HG02938 (cell line): ENCODE measurements at regions not wholly inside any gene's neighbourhood (a gene's known extent, or its start where the extent isn't known, plus 50 kb on each side); places are given as distances from the start of the nearest gene placed in this dataset.

Source experiments
- ATAC-seq: cut with Tn5 transposase; IDR thresholded peaks from one replicate; pipeline ENCODE4 v1.9.1; 2021; ENCODE audit warnings: mild to moderate bottlenecking, moderate library complexity; ENCODE audit not compliant: unreplicated experiment

- ATAC-seq, result no peak
Measured at GRCh38 chr9:88751781-88752180, 216.8 kb downstream of the NXNL2 start.

GRCh38 chr9:88753691-88754367 is 218.9 kb downstream of the NXNL2 start:
- no peak for ATAC-seq

GRCh38 chr9:88754452-88754851 is 219.5 kb downstream of the NXNL2 start:
- ATAC-seq, result no peak

- no peak for ATAC-seq
Measured at GRCh38 chr9:88754886-88755285, 219.9 kb downstream of the NXNL2 start.

GRCh38 chr9:88757406-88758010 is 222.5 kb downstream of the NXNL2 start:
- ATAC-seq, result no peak

- ATAC-seq, result no peak
Measured at GRCh38 chr9:88759364-88759763, 224.4 kb downstream of the NXNL2 start.

- no peak for ATAC-seq
Measured at GRCh38 chr9:88766778-88767503, 224.3 kb upstream of the S1PR3 start.

- no peak for ATAC-seq
Measured at GRCh38 chr9:88767504-88767790, 223.8 kb upstream of the S1PR3 start.

- ATAC-seq, result no peak
Measured at GRCh38 chr9:88772575-88772974, 218.7 kb upstream of the S1PR3 start.

GRCh38 chr9:88773126-88773525 is 218.1 kb upstream of the S1PR3 start:
- ATAC-seq, result no peak

GRCh38 chr9:88773627-88774244 is 217.5 kb upstream of the S1PR3 start:
- no peak for ATAC-seq

GRCh38 chr9:88775037-88775471 is 216.2 kb upstream of the S1PR3 start:
- ATAC-seq, result no peak

GRCh38 chr9:88775559-88775958 is 215.7 kb upstream of the S1PR3 start:
- no peak for ATAC-seq

- ATAC-seq, result no peak
Measured at GRCh38 chr9:88775966-88776365, 215.3 kb upstream of the S1PR3 start.

GRCh38 chr9:88776717-88777497 is 214.4 kb upstream of the S1PR3 start:
- no peak for ATAC-seq

GRCh38 chr9:88777498-88778312 is 213.6 kb upstream of the S1PR3 start:
- ATAC-seq, result no peak

GRCh38 chr9:88781628-88782391 is 209.5 kb upstream of the S1PR3 start:
- no peak for ATAC-seq

- ATAC-seq, result no peak
Measured at GRCh38 chr9:88782931-88783710, 208.1 kb upstream of the S1PR3 start.

GRCh38 chr9:88783711-88784083 is 207.6 kb upstream of the S1PR3 start:
- no peak for ATAC-seq
